ENCODE measurements at regions not wholly inside any gene's neighbourhood (a gene's known extent, or its start where the extent isn't known, plus 50 kb on each side); places are given as distances from the start of the nearest gene placed in this dataset.

- Histone ChIP-seq H3K9me2 (ENCODE audit: low read depth, low read length) (no peaks in the 10 kb centered on the region), H3F3A (ENCODE audit: insufficient read depth, low read length) (no peaks in the 10 kb centered on the region), H3K4me1 (ENCODE audit: insufficient read depth, low read length, severe bottlenecking) (no peaks in the 10 kb centered on the region), H3K4me2 (ENCODE audit: low read length) (no peak overlapping the region), H3K4me3 (ENCODE audit: low read depth, low read length, poor library complexity, severe bottlenecking) (no peak overlapping the region), H3K27me3 (ENCODE audit: insufficient read depth, low read length) (no peaks in the 10 kb centered on the region), H2AFZ (ENCODE audit: low read length) (no peak overlapping the region), H3K79me2 (ENCODE audit: insufficient read depth, low read length) (no peaks in the 10 kb centered on the region), H4K20me1 (ENCODE audit: insufficient read depth, low read length) (no peaks in the 10 kb centered on the region), H3K36me3 (ENCODE audit: insufficient read depth, low read length) (no peaks in the 10 kb centered on the region), H3K9ac (ENCODE audit: low read length) (no peak overlapping the region), H3K9me3 (ENCODE audit: low read length) (no peaks in the 10 kb centered on the region), H3K27ac (ENCODE audit: low read depth, low read length, poor library complexity, severe bottlenecking) (no peak overlapping the region)
- TF ChIP-seq CTCF (IDR thresholded peaks at IDR 0.05; ENCODE audit: low read length), result no peak
- no peak for TF ChIP-seq EZH2 (IDR thresholded peaks at IDR 0.05; ENCODE audit: borderline replicate concordance, low read length)
These were observed 262.9 kb upstream of the PROX1 start for GRCh38 chr1:213724640-213725536.

GRCh38 chr1:213727853-213728592 lies 259.8 kb upstream of the PROX1 start:
- H3K4me1 ChIP-seq (ENCODE audit: insufficient read depth, low read length, severe bottlenecking), result no peaks in the 10 kb centered on the region
- no peaks in the 10 kb centered on the region for H3K9me2 ChIP-seq (ENCODE audit: low read depth, low read length)

More at GRCh38 chr1:213727853-213728592, 259.8 kb upstream of the PROX1 start:
- no peak overlapping the region for H2AFZ ChIP-seq (ENCODE audit: low read length)
- no peaks in the 10 kb centered on the region for H3K9me3 ChIP-seq (ENCODE audit: low read length)
- no peaks in the 10 kb centered on the region for H3K36me3 ChIP-seq (ENCODE audit: insufficient read depth, low read length)
- no peaks in the 10 kb centered on the region for H4K20me1 ChIP-seq (ENCODE audit: insufficient read depth, low read length)
- no peak overlapping the region for H3K4me3 ChIP-seq (ENCODE audit: low read depth, low read length, poor library complexity, severe bottlenecking)
- H3K9ac ChIP-seq (ENCODE audit: low read length), result no peak overlapping the region
- H3K4me2 ChIP-seq (ENCODE audit: low read length), result no peak overlapping the region
- H3K79me2 ChIP-seq (ENCODE audit: insufficient read depth, low read length), result no peaks in the 10 kb centered on the region
- TF ChIP-seq CTCF (IDR thresholded peaks at IDR 0.05; ENCODE audit: low read length) (no peak), EZH2 (IDR thresholded peaks at IDR 0.05; ENCODE audit: borderline replicate concordance, low read length) (no peak)
- H3K27me3 ChIP-seq (ENCODE audit: insufficient read depth, low read length), result no peaks in the 10 kb centered on the region
- no peak overlapping the region for H3K27ac ChIP-seq (ENCODE audit: low read depth, low read length, poor library complexity, severe bottlenecking)
- H3F3A ChIP-seq (ENCODE audit: insufficient read depth, low read length), result no peaks in the 10 kb centered on the region

All from OCI-LY1 (cell line).